Lower leg skin (tissue), 3 donors: ENCODE measurements at regions not wholly inside any gene's neighbourhood (a gene's known extent, or its start where the extent isn't known, plus 50 kb on each side); places are given as distances from the start of the nearest gene placed in this dataset.

Experiments
- CTCF ChIP-seq, 3 donors: fragments of 450-650 bp; IDR thresholded peaks; one replicate each; pipeline ENCODE4 v1.5.1; 2016; ENCODE audit warnings: antibody characterized with exemption in 3 of 3, mild to moderate bottlenecking in 3 of 3, moderate library complexity in 2 of 3
- POLR2A ChIP-seq, 2 donors: fragments of 450-650 bp; IDR thresholded peaks; one replicate each; pipeline ENCODE4 v1.6.1; 2016 to 2017; ENCODE audit warnings: antibody characterized with exemption in 2 of 2, mild to moderate bottlenecking in 1 of 2, moderate library complexity in 1 of 2

- TF ChIP-seq CTCF (IDR thresholded peaks at IDR 0.05): no peak
- no peak for TF ChIP-seq POLR2A (IDR thresholded peaks at IDR 0.05)
These were observed 69.0 kb upstream of the ASAP2 start for GRCh38 chr2:9137379-9138150.
